ENCODE measurements at regions not wholly inside any gene's neighbourhood (a gene's known extent, or its start where the extent isn't known, plus 50 kb on each side); places are given as distances from the start of the nearest gene placed in this dataset.
"Not testable (repeated sequence)": the region's sequence is repeated elsewhere in the genome, so short reads cannot be mapped to it uniquely, and the experiment has no call there.

DNA sequence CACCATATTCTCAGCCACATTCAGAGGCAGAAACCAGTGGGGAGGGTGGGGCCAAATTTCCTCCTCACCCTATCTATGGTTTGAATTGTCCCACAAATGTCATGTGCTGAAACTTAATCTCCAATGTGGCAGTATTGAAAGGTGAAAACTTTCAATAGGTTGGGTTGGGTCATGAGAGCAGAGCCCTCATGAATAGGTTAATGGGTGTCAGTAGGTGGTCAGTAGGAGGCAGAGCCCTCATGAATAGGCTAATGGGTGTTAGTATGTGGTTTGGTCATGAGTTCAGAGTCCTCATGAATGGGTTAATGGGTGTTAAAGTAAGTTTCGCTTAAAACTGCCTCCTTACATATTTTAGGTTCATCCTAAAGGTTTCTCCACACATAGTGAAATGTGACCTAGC, 170.0 kb downstream of the FCRL5 start:
- Histone ChIP-seq H3K4me3 (ENCODE audit: insufficient read depth, low read length) (no peak overlapping the region), H2AFZ (ENCODE audit: low read length) (no peak overlapping the region), H3K4me2 (ENCODE audit: insufficient read depth, low read length) (no peak overlapping the region), H3K36me3 (ENCODE audit: insufficient read depth, low read length) (no peaks in the 10 kb centered on the region), H3K27ac (ENCODE audit: low read depth, low read length) (no peak overlapping the region), H3K79me2 (ENCODE audit: insufficient read depth, low read length) (no peaks in the 10 kb centered on the region), H3K27me3 (ENCODE audit: insufficient read depth, low read length) (peaks cover 8% of the 10 kb centered on the region), H3K4me1 (ENCODE audit: insufficient read depth, low read length) (peaks cover 3% of the 10 kb centered on the region), H3K9me3 (ENCODE audit: low read depth, low read length) (no peaks in the 10 kb centered on the region), H4K20me1 (ENCODE audit: insufficient read depth, low read length) (no peaks in the 10 kb centered on the region)
- TF ChIP-seq, protein P1, sequence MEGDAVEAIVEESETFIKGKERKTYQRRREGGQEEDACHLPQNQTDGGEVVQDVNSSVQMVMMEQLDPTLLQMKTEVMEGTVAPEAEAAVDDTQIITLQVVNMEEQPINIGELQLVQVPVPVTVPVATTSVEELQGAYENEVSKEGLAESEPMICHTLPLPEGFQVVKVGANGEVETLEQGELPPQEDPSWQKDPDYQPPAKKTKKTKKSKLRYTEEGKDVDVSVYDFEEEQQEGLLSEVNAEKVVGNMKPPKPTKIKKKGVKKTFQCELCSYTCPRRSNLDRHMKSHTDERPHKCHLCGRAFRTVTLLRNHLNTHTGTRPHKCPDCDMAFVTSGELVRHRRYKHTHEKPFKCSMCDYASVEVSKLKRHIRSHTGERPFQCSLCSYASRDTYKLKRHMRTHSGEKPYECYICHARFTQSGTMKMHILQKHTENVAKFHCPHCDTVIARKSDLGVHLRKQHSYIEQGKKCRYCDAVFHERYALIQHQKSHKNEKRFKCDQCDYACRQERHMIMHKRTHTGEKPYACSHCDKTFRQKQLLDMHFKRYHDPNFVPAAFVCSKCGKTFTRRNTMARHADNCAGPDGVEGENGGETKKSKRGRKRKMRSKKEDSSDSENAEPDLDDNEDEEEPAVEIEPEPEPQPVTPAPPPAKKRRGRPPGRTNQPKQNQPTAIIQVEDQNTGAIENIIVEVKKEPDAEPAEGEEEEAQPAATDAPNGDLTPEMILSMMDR (IDR thresholded peaks at IDR 0.05; ENCODE audit: extremely low read depth, low read depth, low read length) = no peak
- no peak for DNase-seq (ENCODE audit: insufficient read length, low spot score, missing footprints)

DNA sequence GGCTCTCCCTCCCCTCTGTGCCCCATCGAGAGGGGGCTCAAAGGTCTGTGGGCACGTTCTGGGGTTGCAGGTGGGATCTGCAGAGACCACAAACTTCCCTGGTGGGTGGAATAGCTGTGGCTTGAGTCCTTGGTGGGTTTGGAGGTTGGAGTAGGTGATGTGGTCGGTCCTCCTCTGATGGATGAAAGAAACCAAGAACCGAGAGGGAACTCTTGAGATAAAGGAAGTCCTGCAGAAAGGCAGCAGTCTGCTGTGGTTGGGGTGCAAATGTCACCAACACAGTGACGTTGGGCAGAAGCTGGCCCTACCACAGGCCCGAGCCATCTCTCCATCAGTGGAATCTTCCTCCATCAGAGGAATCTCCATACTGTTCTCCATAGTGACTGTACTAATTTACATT, 171.8 kb downstream of the FCRL5 start:
- Histone ChIP-seq H3K4me3 (ENCODE audit: insufficient read depth, low read length) (no peak overlapping the region), H3K79me2 (ENCODE audit: insufficient read depth, low read length) (no peaks in the 10 kb centered on the region), H4K20me1 (ENCODE audit: insufficient read depth, low read length) (no peaks in the 10 kb centered on the region), H3K9me3 (ENCODE audit: low read depth, low read length) (no peaks in the 10 kb centered on the region), H3K4me2 (ENCODE audit: insufficient read depth, low read length) (no peak overlapping the region), H3K27ac (ENCODE audit: low read depth, low read length) (no peak overlapping the region), H3K4me1 (ENCODE audit: insufficient read depth, low read length) (peaks cover 13% of the 10 kb centered on the region), H2AFZ (ENCODE audit: low read length) (no peak overlapping the region), H3K27me3 (ENCODE audit: insufficient read depth, low read length) (peaks cover 8% of the 10 kb centered on the region), H3K36me3 (ENCODE audit: insufficient read depth, low read length) (no peaks in the 10 kb centered on the region)
- TF ChIP-seq, protein P1 (IDR thresholded peaks at IDR 0.05; ENCODE audit: extremely low read depth, low read depth, low read length) = no peak
- DNase-seq (ENCODE audit: insufficient read length, low spot score, missing footprints) = no peak

DNA sequence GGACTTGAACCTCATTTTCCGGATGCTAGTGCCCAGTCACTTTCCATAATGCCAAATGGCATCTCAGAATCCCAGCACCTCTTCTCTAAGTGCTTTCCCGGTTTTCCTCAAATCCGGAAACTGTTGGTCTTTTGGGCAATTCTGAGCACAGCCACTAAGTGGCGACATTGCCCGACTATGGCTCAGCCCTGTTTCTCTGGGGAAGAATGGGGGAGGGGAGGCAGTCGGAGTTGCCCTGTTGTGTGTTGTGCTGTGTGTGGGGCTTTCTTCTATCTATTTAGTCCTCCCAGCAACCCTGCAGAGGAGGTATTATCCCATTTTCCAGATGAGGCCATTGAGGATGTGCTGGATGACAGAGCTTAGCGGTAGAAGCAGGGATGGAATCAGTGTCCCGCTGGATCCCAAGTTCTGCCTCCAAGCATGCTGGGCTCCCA, 175.0 kb downstream of the FCRL5 start:
- H3K4me3 ChIP-seq (ENCODE audit: insufficient read depth, low read length); H4K20me1 ChIP-seq (ENCODE audit: insufficient read depth, low read length); DNase-seq (ENCODE audit: insufficient read length, low spot score, missing footprints); H3K79me2 ChIP-seq (ENCODE audit: insufficient read depth, low read length); H3K27me3 ChIP-seq (ENCODE audit: insufficient read depth, low read length); H3K27ac ChIP-seq (ENCODE audit: low read depth, low read length); H3K36me3 ChIP-seq (ENCODE audit: insufficient read depth, low read length); H3K9me3 ChIP-seq (ENCODE audit: low read depth, low read length): not testable (repeated sequence)
- TF ChIP-seq, protein P1 (IDR thresholded peaks at IDR 0.05; ENCODE audit: extremely low read depth, low read depth, low read length) = peak; percentile 76
- H2AFZ ChIP-seq (ENCODE audit: low read length) = peak overlapping the region; percentile 63
- peaks cover 13% of the 10 kb centered on the region for H3K4me1 ChIP-seq (ENCODE audit: insufficient read depth, low read length)
- H3K4me2 ChIP-seq (ENCODE audit: insufficient read depth, low read length) = peak overlapping the region; percentile 21

DNA sequence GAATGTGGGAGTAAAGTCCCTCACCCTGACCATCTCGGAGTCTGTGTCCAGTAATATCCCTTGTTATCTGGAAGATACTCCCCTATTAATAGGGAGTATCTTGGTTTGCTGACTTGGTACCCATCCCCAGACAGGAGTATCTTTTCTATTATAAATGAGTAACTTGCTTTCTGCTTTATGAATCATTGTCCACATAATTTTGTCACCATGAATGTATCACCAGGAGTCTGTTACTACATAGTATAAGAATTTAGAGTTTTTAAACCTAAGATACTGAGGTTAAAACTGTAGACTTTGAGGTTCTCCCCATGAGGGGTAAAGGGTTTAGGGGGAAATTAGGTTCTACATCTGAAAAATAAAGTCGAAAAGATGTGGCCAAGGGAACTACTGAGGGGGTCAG, 175.6 kb downstream of the FCRL5 start:
- no peak overlapping the region for H3K4me3 ChIP-seq (ENCODE audit: insufficient read depth, low read length)
- H3K4me2 ChIP-seq (ENCODE audit: insufficient read depth, low read length) = no peak overlapping the region
- peaks cover 3% of the 10 kb centered on the region for H3K27me3 ChIP-seq (ENCODE audit: insufficient read depth, low read length)
- TF ChIP-seq, protein P1 (IDR thresholded peaks at IDR 0.05; ENCODE audit: extremely low read depth, low read depth, low read length) = no peak
- no peak for DNase-seq (ENCODE audit: insufficient read length, low spot score, missing footprints)
- no peak overlapping the region for H2AFZ ChIP-seq (ENCODE audit: low read length)
- peaks cover 13% of the 10 kb centered on the region for H3K4me1 ChIP-seq (ENCODE audit: insufficient read depth, low read length)
- no peaks in the 10 kb centered on the region for H3K79me2 ChIP-seq (ENCODE audit: insufficient read depth, low read length)
- H3K9me3 ChIP-seq (ENCODE audit: low read depth, low read length) = no peaks in the 10 kb centered on the region
- no peaks in the 10 kb centered on the region for H3K36me3 ChIP-seq (ENCODE audit: insufficient read depth, low read length)
- no peak overlapping the region for H3K27ac ChIP-seq (ENCODE audit: low read depth, low read length)
- H4K20me1 ChIP-seq (ENCODE audit: insufficient read depth, low read length) = no peaks in the 10 kb centered on the region

DNA sequence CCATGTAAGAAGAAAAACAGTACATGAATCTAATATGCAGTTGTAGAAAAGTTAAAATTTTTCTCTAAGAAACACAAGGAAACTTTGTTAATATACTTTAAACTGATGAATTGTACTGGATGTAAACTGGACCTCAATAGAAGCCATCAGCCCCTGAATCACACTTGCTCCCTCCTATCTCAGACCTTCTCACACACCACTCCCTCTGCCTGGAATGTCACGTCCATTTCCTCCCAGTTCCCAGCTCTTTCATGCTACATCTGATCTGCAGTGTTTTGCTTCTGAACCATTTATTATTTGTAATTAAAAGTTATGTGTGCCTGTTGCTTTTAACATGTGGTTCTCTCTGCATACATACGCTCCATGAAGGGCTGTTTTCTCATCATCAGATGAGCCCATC, 180.0 kb downstream of the FCRL5 start:
- peaks cover 31% of the 10 kb centered on the region for H3K4me1 ChIP-seq (ENCODE audit: insufficient read depth, low read length)
- not testable (repeated sequence) for H2AFZ ChIP-seq (ENCODE audit: low read length); H3K79me2 ChIP-seq (ENCODE audit: insufficient read depth, low read length); H3K4me2 ChIP-seq (ENCODE audit: insufficient read depth, low read length); H3K4me3 ChIP-seq (ENCODE audit: insufficient read depth, low read length); H3K27ac ChIP-seq (ENCODE audit: low read depth, low read length); H3K27me3 ChIP-seq (ENCODE audit: insufficient read depth, low read length); H3K9me3 ChIP-seq (ENCODE audit: low read depth, low read length); H4K20me1 ChIP-seq (ENCODE audit: insufficient read depth, low read length); H3K36me3 ChIP-seq (ENCODE audit: insufficient read depth, low read length); DNase-seq (ENCODE audit: insufficient read length, low spot score, missing footprints)
